H1 (cell line): ENCODE measurements at regions not wholly inside any gene's neighbourhood (a gene's known extent, or its start where the extent isn't known, plus 50 kb on each side); places are given as distances from the start of the nearest gene placed in this dataset.

ENCODE experiments used
- CTCF ChIA-PET: fragments of 300-600 bp; sonication (Branson Sonifier 250); formaldehyde crosslinking; loops from one replicate; lab custom pipeline; 2021; ENCODE audit not compliant: partially characterized antibody; lab: Charles Lee
- POLR2A ChIA-PET: fragments of 300-600 bp; sonication (Branson Sonifier 250); formaldehyde crosslinking; loops from one replicate; lab custom pipeline; 2021; ENCODE audit warnings: inconsistent platforms; ENCODE audit not compliant: partially characterized antibody; lab: Charles Lee
- DNase-seq, 2 experiments: peaks; one replicate each; pipeline versions ENCODE4 v3.0.0 to v3.0.0-alpha.2; 2010 to 2022; ENCODE audit warnings: low spot score in 2 of 2, low read depth in 1 of 2, mixed read lengths in 1 of 2
- FAIRE-seq: peaks from 2 replicates; lab custom pipeline; 2011; peaks lifted over from hg19 to GRCh38; lab: Jason Lieb, UNC
- H2AFZ ChIP-seq: 2 replicates; pipeline ENCODE4 v1.8.1; 2012; ENCODE audit warnings: low read length, inconsistent platforms
- H2AK5ac ChIP-seq: 2 replicates; pipeline ENCODE4 v1.6.1; 2013; ENCODE audit warnings: low read depth, low read length
- H2BK120ac ChIP-seq: replicated peaks from 2 replicates; pipeline ENCODE3; 2013; ENCODE audit warnings: low read depth, low read length, inconsistent platforms
- H2BK12ac ChIP-seq: 2 replicates; pipeline ENCODE4 v1.6.1; 2013; ENCODE audit warnings: low read depth, low read length
- H2BK15ac ChIP-seq: 2 replicates; pipeline ENCODE4 v1.6.1; 2013; ENCODE audit warnings: low read length
- H2BK20ac ChIP-seq: 2 replicates; pipeline ENCODE4 v1.6.1; 2013; ENCODE audit warnings: low read length
- H2BK5ac ChIP-seq: 2 replicates; pipeline ENCODE4 v1.6.1; 2013; ENCODE audit warnings: low read depth, low read length
- H3K14ac ChIP-seq: 2 replicates; pipeline ENCODE4 v1.6.1; 2013; ENCODE audit warnings: inconsistent platforms; ENCODE audit not compliant: insufficient read length
- H3K18ac ChIP-seq: 2 replicates; pipeline ENCODE4 v1.6.1; 2013; ENCODE audit warnings: low read length; ENCODE audit errors: extremely low read depth
- H3K23ac ChIP-seq: 2 replicates; pipeline ENCODE4 v1.6.1; 2013; ENCODE audit warnings: inconsistent platforms; ENCODE audit not compliant: insufficient read length
- H3K23me2 ChIP-seq: 2 replicates; pipeline ENCODE4 v1.6.1; 2013; ENCODE audit warnings: low read depth, low read length
- H3K27ac ChIP-seq: 2 replicates; pipeline ENCODE4 v1.6.1; 2011; ENCODE audit warnings: low read depth, low read length, inconsistent platforms
- H3K27me3 ChIP-seq, 4 experiments: replicated peaks in 1 of 4; 1 replicate in 1 of 4; 2 replicates in 3 of 4; pipeline versions ENCODE4 v1.6.1 to v1.8.1; 2011 to 2013; ENCODE audit warnings: low read length in 3 of 4, mild to moderate bottlenecking in 3 of 4, inconsistent platforms in 2 of 4, mixed read lengths in 2 of 4, moderate library complexity in 1 of 4; ENCODE audit not compliant: control insufficient read depth in 3 of 4, insufficient read depth in 3 of 4; ENCODE audit errors: extremely low read depth in 1 of 4
- H3K36me3 ChIP-seq, 4 experiments: 2 replicates each; pipeline versions ENCODE4 v1.6.1 to v1.8.1; 2011 to 2013; ENCODE audit warnings: mild to moderate bottlenecking in 4 of 4, low read length in 3 of 4, moderate library complexity in 2 of 4, control low read depth in 1 of 4, inconsistent platforms in 1 of 4; ENCODE audit not compliant: insufficient read depth in 4 of 4, control insufficient read depth in 2 of 4
- H3K4ac ChIP-seq: replicated peaks from 2 replicates; pipeline ENCODE3; 2013; ENCODE audit warnings: low read length, low read depth, mixed read lengths, inconsistent platforms; ENCODE audit not compliant: insufficient read length
- H3K4me1 ChIP-seq, 4 experiments: replicated peaks in 1 of 4; 1 replicate in 1 of 4; 2 replicates in 3 of 4; pipeline versions ENCODE4 v1.6.1 to v1.8.1; 2011 to 2013; ENCODE audit warnings: low read length in 3 of 4, inconsistent platforms in 2 of 4, mixed read lengths in 1 of 4; ENCODE audit not compliant: insufficient read depth in 4 of 4, control insufficient read depth in 3 of 4
- H3K4me2 ChIP-seq, 2 experiments: 2 replicates each; pipeline versions ENCODE4 v1.6.1 to v1.8.1; 2011 to 2013; ENCODE audit warnings: low read depth in 2 of 2, low read length in 2 of 2, control low read depth in 1 of 2, inconsistent platforms in 1 of 2, mild to moderate bottlenecking in 1 of 2; ENCODE audit not compliant: insufficient read depth in 1 of 2
- H3K4me3 ChIP-seq, 4 experiments: fragments of 200-600, 300-600 bp in 1 of 4; sonication (generic), shearing (Covaris generic), sonication (Bioruptor Twin) in 1 of 4; 2 replicates each; pipeline versions ENCODE4 v1.5.1 to v1.8.1; 2011 to 2016; ENCODE audit warnings: low read length in 4 of 4, low read depth in 3 of 4, control low read depth in 2 of 4, inconsistent platforms in 2 of 4, mild to moderate bottlenecking in 2 of 4, mixed read lengths in 1 of 4, moderate library complexity in 1 of 4; ENCODE audit not compliant: insufficient read depth in 2 of 4; ENCODE audit errors: extremely low read depth in 1 of 4
- H3K56ac ChIP-seq: replicated peaks from 2 replicates; pipeline ENCODE3; 2013; ENCODE audit warnings: low read depth, mild to moderate bottlenecking, mixed read lengths, low read length, inconsistent platforms; ENCODE audit not compliant: insufficient read length
- H3K79me1 ChIP-seq: 2 replicates; pipeline ENCODE4 v1.6.1; 2013; ENCODE audit warnings: low read depth, low read length, control low read depth
- H3K79me2 ChIP-seq, 2 experiments: 2 replicates each; pipeline versions ENCODE4 v1.6.1 to v1.8.1; 2012 to 2013; ENCODE audit warnings: low read length in 2 of 2, mild to moderate bottlenecking in 2 of 2, inconsistent platforms in 1 of 2; ENCODE audit not compliant: insufficient read depth in 2 of 2, control insufficient read depth in 1 of 2
- H3K9ac ChIP-seq, 4 experiments: replicated peaks in 1 of 4; 1 replicate in 1 of 4; 2 replicates in 3 of 4; pipeline versions ENCODE4 v1.6.1 to v1.8.1; 2011 to 2013; ENCODE audit warnings: low read depth in 3 of 4, low read length in 3 of 4, control low read depth in 2 of 4, mild to moderate bottlenecking in 2 of 4, moderate library complexity in 2 of 4, inconsistent platforms in 1 of 4; ENCODE audit errors: extremely low read depth in 1 of 4
- H3K9me3 ChIP-seq, 2 experiments: 2 replicates each; pipeline versions ENCODE4 v1.6.1 to v1.8.1; 2012 to 2013; ENCODE audit warnings: mild to moderate bottlenecking in 2 of 2, moderate library complexity in 2 of 2, control low read depth in 1 of 2, inconsistent platforms in 1 of 2, low read depth in 1 of 2, low read length in 1 of 2, mixed read lengths in 1 of 2; ENCODE audit not compliant: insufficient read depth in 2 of 2
- H4K20me1 ChIP-seq, 2 experiments: replicated peaks in 1 of 2; 2 replicates each; pipeline versions ENCODE3 to v1.8.1; 2011 to 2013; ENCODE audit warnings: inconsistent platforms in 2 of 2, low read length in 2 of 2, mild to moderate bottlenecking in 1 of 2; ENCODE audit not compliant: insufficient read depth in 2 of 2, control insufficient read depth in 1 of 2
- H4K5ac ChIP-seq: 2 replicates; pipeline ENCODE4 v1.6.1; 2013; ENCODE audit warnings: low read length, low read depth, mixed read lengths, inconsistent platforms; ENCODE audit not compliant: insufficient read length
- H4K8ac ChIP-seq: 2 replicates; pipeline ENCODE4 v1.8.0; 2013; ENCODE audit warnings: mild to moderate bottlenecking, moderate library complexity, low read length, inconsistent platforms; ENCODE audit not compliant: insufficient read depth; ENCODE audit errors: extremely low read depth
- H4K91ac ChIP-seq: replicated peaks from 2 replicates; pipeline ENCODE3; 2013; ENCODE audit warnings: low read length, mixed read lengths, inconsistent platforms; ENCODE audit not compliant: insufficient read length
- CHD2 ChIP-seq: IDR thresholded peaks from 2 replicates; pipeline ENCODE4 v1.6.1; 2012; ENCODE audit warnings: low read length, improper control_type of control experiment
- GTF2F1 ChIP-seq: IDR thresholded peaks from 2 replicates; pipeline ENCODE4 v1.6.1; 2012; ENCODE audit warnings: low read depth, low read length, improper control_type of control experiment, borderline replicate concordance
- NANOG ChIP-seq: IDR thresholded peaks from 2 replicates; pipeline ENCODE4 v1.6.1; 2011; ENCODE audit warnings: low read length, low read depth, mild to moderate bottlenecking, inconsistent platforms; ENCODE audit not compliant: insufficient read depth, poor library complexity, severe bottlenecking
- RNF2 ChIP-seq: fragments of 200-900, 300-1000 bp; sonication (generic); IDR thresholded peaks from 2 replicates; pipeline ENCODE4 v1.7.1; 2016; ENCODE audit warnings: borderline replicate concordance, low read depth, mild to moderate bottlenecking, antibody characterized with exemption, low read length; ENCODE audit not compliant: poor library complexity, severe bottlenecking; ENCODE audit errors: missing control alignments
- SRF ChIP-seq: IDR thresholded peaks from 2 replicates; pipeline ENCODE4 v1.6.1; 2011; ENCODE audit warnings: mild to moderate bottlenecking, low read depth, low read length, moderate library complexity
- TCF12 ChIP-seq: IDR thresholded peaks from 2 replicates; pipeline ENCODE4 v1.6.1; 2011; ENCODE audit warnings: low read depth, mild to moderate bottlenecking, low read length
- WGBS, 2 experiments: shearing (Covaris generic) in 1 of 2; methylation state at CpG; one replicate each; pipeline versions ENCODE4 v1.1.6 to v1.1.7; 2013 to 2015; ENCODE audit warnings: low lambda C conversion rate in 2 of 2, mixed read lengths in 2 of 2, inconsistent platforms in 1 of 2, low coverage in 1 of 2, missing lambda C conversion rate in 1 of 2; ENCODE audit not compliant: insufficient replicate concordance in 2 of 2, insufficient coverage in 1 of 2, insufficient read length in 1 of 2; ENCODE audit errors: extremely low coverage in 1 of 2, missing lambda C conversion rate in 1 of 2; 5-methylcytosine and 5-hydroxymethylcytosine counted together

DNA sequence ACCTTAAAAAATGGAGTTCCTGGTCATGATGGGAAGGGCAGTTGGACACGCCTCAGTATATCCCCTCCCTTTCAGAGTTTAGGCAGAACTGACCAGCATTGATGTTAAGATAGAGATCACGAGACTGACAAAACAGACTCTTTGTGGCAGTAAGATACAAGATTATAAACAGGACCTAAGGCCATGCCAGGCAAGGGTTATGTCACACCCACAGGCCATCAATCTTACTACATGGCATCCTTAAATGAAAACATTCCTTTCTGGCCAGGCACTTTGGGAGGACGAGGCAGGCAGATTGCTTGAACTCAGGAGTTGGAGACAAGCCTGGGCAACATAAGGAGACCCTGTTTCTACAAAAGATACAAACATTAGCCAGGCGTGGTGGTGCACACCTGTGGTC, 129.3 kb upstream of the MLN start:
- no peaks in the 10 kb centered on the region for H3K79me2 ChIP-seq
- CTCF ChIA-PET = interaction anchor here (1.0 to 3.7 kb wide), 8 partner anchors 10 to 155 kb away, joined by 3 to 17 read pairs (median 4); no protein-coding TSS in a partner anchor

More for the DNA sequence above, 129.3 kb upstream of the MLN start:
- no peaks in the 10 kb centered on the region for H3K27me3 ChIP-seq
- H3K4me3 ChIP-seq = no peak overlapping the region
- no peak overlapping the region for H4K91ac ChIP-seq
- no peak overlapping the region for H3K4me2 ChIP-seq
- peaks cover 0 to 10% (median 4%) of the 10 kb centered on the region in 4 experiments; a peak in 4 of 7 replicates for H3K4me1 ChIP-seq
- no peaks in the 10 kb centered on the region for H4K20me1 ChIP-seq
- H3K9ac ChIP-seq = no peak overlapping the region
- no peak overlapping the region for H3K27ac ChIP-seq
- H2AK5ac ChIP-seq = no peak overlapping the region
- H4K5ac ChIP-seq = no peak overlapping the region
- H2BK20ac ChIP-seq = no peak overlapping the region
- no peak overlapping the region for H2BK120ac ChIP-seq
- no peak for FAIRE-seq
- no peaks in the 10 kb centered on the region for H3K79me1 ChIP-seq
- no peak overlapping the region for H2AFZ ChIP-seq
- no peak overlapping the region for H2BK12ac ChIP-seq
- H3K23ac ChIP-seq = no peak overlapping the region
- no peaks in the 10 kb centered on the region for H3K36me3 ChIP-seq
- no peak overlapping the region for H2BK15ac ChIP-seq
- no peak overlapping the region; the same call in 1 of the 2 replicates for H4K8ac ChIP-seq
- H3K56ac ChIP-seq = no peak overlapping the region
- DNase-seq = no peak
- no peak overlapping the region for H2BK5ac ChIP-seq
- POLR2A ChIA-PET = interaction anchor here (1.0 kb wide), 1 partner anchor 13 kb away, joined by 3 read pairs; no protein-coding TSS in a partner anchor
- no peaks in the 10 kb centered on the region for H3K23me2 ChIP-seq
- TF ChIP-seq CHD2 (no peak), GTF2F1 (no peak), TCF12 (no peak), RNF2 (no peak), NANOG (no peak), SRF (no peak)
- TF ChIP-seq, all 59 proteins: peak for 0
- H3K14ac ChIP-seq = no peak overlapping the region
- H3K4ac ChIP-seq = no peak overlapping the region
- WGBS, 2 experiments = 68% methylated on average over 4 of the region's 4 CpGs; no CpG with 5 or more reads in 1 of the 2 experiments
- no peaks in the 10 kb centered on the region for H3K9me3 ChIP-seq
- no peak overlapping the region for H3K18ac ChIP-seq
